RPMI8226 (cell line): ENCODE measurements at regions not wholly inside any gene's neighbourhood (a gene's known extent, or its start where the extent isn't known, plus 50 kb on each side); places are given as distances from the start of the nearest gene placed in this dataset.
"Not testable (repeated sequence)": the region's sequence is repeated elsewhere in the genome, so short reads cannot be mapped to it uniquely, and the experiment has no call there.

Source experiments
- DNase-seq: peaks from one replicate; pipeline ENCODE4 v3.0.0-alpha.2; 2015

- no peak for DNase-seq
Observed at GRCh38 chr3:194950906-194951628, 265.4 kb downstream of the FAM43A start.

- not testable (repeated sequence) for DNase-seq
Observed at GRCh38 chr3:194951629-194951920, 265.9 kb downstream of the FAM43A start.

- DNase-seq = no peak
Observed at GRCh38 chr3:194951931-194952582, 266.4 kb downstream of the FAM43A start.

GRCh38 chr3:194952841-194953241 lies 267.2 kb downstream of the FAM43A start:
- DNase-seq = no peak

GRCh38 chr3:194953291-194953690 lies 267.6 kb downstream of the FAM43A start:
- DNase-seq = no peak

GRCh38 chr3:194955546-194955945 lies 269.9 kb downstream of the FAM43A start:
- DNase-seq = no peak

- no peak for DNase-seq
Observed at GRCh38 chr3:194955979-194956696, 270.5 kb downstream of the FAM43A start.

- no peak for DNase-seq
Observed at GRCh38 chr3:194956697-194957396, 271.2 kb downstream of the FAM43A start.

- DNase-seq = no peak
Observed at GRCh38 chr3:194957743-194958240, 272.1 kb downstream of the FAM43A start.

GRCh38 chr3:194959217-194959616 lies 273.5 kb downstream of the FAM43A start:
- no peak for DNase-seq

GRCh38 chr3:194959666-194960065 lies 274.0 kb downstream of the FAM43A start:
- not testable (repeated sequence) for DNase-seq

- no peak for DNase-seq
Observed at GRCh38 chr3:194960446-194961032, 274.9 kb downstream of the FAM43A start.

GRCh38 chr3:194961149-194961548 lies 275.5 kb downstream of the FAM43A start:
- DNase-seq = no peak

- DNase-seq = no peak
Observed at GRCh38 chr3:194961571-194961970, 275.9 kb downstream of the FAM43A start.

- no peak for DNase-seq
Observed at GRCh38 chr3:194962056-194962455, 276.4 kb downstream of the FAM43A start.

GRCh38 chr3:194964809-194965208 lies 279.1 kb downstream of the FAM43A start:
- DNase-seq = no peak

GRCh38 chr3:194967151-194968117 lies 281.8 kb downstream of the FAM43A start:
- no peak for DNase-seq

- no peak for DNase-seq
Observed at GRCh38 chr3:194970066-194970465, 284.4 kb downstream of the FAM43A start.

GRCh38 chr3:194971009-194971408 lies 285.3 kb downstream of the FAM43A start:
- DNase-seq = no peak

- DNase-seq = no peak
Observed at GRCh38 chr3:194971965-194972364, 286.3 kb downstream of the FAM43A start.

- no peak for DNase-seq
Observed at GRCh38 chr3:194972641-194973040, 287.0 kb downstream of the FAM43A start.
